HG03575 (cell line): ENCODE measurements at regions not wholly inside any gene's neighbourhood (a gene's known extent, or its start where the extent isn't known, plus 50 kb on each side); places are given as distances from the start of the nearest gene placed in this dataset.

Experiments
- ATAC-seq: cut with Tn5 transposase; IDR thresholded peaks from one replicate; pipeline ENCODE4 v1.9.1; 2021; ENCODE audit not compliant: unreplicated experiment, insufficient number of reproducible peaks, low FRiP score; ENCODE audit errors: extremely low read depth

GRCh38 chr18:42183746-42184145 lies 228.7 kb downstream of the PIK3C3 start:
- ATAC-seq, result no peak

- ATAC-seq, result no peak
Observed at GRCh38 chr18:42184685-42185477, 229.8 kb downstream of the PIK3C3 start.

- no peak for ATAC-seq
Observed at GRCh38 chr18:42185486-42185885, 230.5 kb downstream of the PIK3C3 start.

GRCh38 chr18:42187611-42188380 lies 232.8 kb downstream of the PIK3C3 start:
- ATAC-seq, result no peak

- no peak for ATAC-seq
Observed at GRCh38 chr18:42190643-42191042, 235.6 kb downstream of the PIK3C3 start.

GRCh38 chr18:42192251-42193248 lies 237.5 kb downstream of the PIK3C3 start:
- no peak for ATAC-seq

- no peak for ATAC-seq
Observed at GRCh38 chr18:42196651-42197050, 241.6 kb downstream of the PIK3C3 start.

GRCh38 chr18:42201137-42201536 lies 246.1 kb downstream of the PIK3C3 start:
- no peak for ATAC-seq

GRCh38 chr18:42211201-42211600 lies 256.2 kb downstream of the PIK3C3 start:
- no peak for ATAC-seq

- ATAC-seq, result no peak
Observed at GRCh38 chr18:42222557-42222956, 267.5 kb downstream of the PIK3C3 start.

- ATAC-seq, result no peak
Observed at GRCh38 chr18:42228581-42228980, 273.5 kb downstream of the PIK3C3 start.

- ATAC-seq, result peak; percentile 98
Observed at GRCh38 chr18:42229211-42230210, 274.5 kb downstream of the PIK3C3 start.

GRCh38 chr18:42230636-42231035 lies 275.6 kb downstream of the PIK3C3 start:
- ATAC-seq, result no peak

- ATAC-seq, result no peak
Observed at GRCh38 chr18:42231284-42231683, 276.2 kb downstream of the PIK3C3 start.

- no peak for ATAC-seq
Observed at GRCh38 chr18:42231796-42232195, 276.8 kb downstream of the PIK3C3 start.

- ATAC-seq, result no peak
Observed at GRCh38 chr18:42233908-42234307, 278.9 kb downstream of the PIK3C3 start.

- no peak for ATAC-seq
Observed at GRCh38 chr18:42242758-42243157, 287.7 kb downstream of the PIK3C3 start.

GRCh38 chr18:42245137-42245536 lies 290.1 kb downstream of the PIK3C3 start:
- ATAC-seq, result no peak
